Adrenal gland (tissue), 5 donors: ENCODE measurements at regions not wholly inside any gene's neighbourhood (a gene's known extent, or its start where the extent isn't known, plus 50 kb on each side); places are given as distances from the start of the nearest gene placed in this dataset.

Source experiments
- POLR2A ChIP-seq, 2 donors: fragments of 450-650 bp; IDR thresholded peaks; one replicate each; pipeline ENCODE4 v1.6.1; 2017; ENCODE audit warnings: antibody characterized with exemption in 2 of 2, mild to moderate bottlenecking in 2 of 2, moderate library complexity in 1 of 2
- TF ChIP-seq, protein P1 (sequence below), 6 experiments: fragments of 450-650 bp in 4 of 6; fragments of 200-600 bp in 2 of 6; sonication (generic) in 1 of 6; IDR thresholded peaks; 1 replicate in 5 of 6; 2 replicates in 1 of 6; pipeline versions ENCODE4 v1.5.1 to v1.8.0; 2016 to 2021; ENCODE audit warnings: antibody characterized with exemption in 6 of 6, mild to moderate bottlenecking in 2 of 6, moderate library complexity in 1 of 6
- donor health status: DM: no; HTN: no; CAD: no.

DNA sequence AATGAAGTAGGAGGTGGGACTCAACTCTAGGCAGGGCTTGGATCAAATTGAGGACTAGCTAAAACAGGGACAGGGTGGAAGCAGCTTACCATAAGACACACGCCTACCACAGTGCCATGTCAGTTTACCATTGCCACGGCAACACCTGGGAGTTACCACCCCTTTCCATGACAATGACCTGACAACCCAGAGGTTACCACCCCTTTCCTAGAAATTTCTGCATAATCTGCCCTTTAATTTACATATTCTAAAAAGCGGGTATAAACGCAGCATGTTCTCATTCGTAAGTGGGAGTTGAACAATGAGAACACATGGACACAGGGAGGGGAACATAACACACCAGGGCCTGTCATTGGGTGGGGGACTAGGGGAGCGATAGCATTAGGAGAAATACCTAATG lies 72.7 kb downstream of the GCC1 start:
- TF ChIP-seq, protein P1, sequence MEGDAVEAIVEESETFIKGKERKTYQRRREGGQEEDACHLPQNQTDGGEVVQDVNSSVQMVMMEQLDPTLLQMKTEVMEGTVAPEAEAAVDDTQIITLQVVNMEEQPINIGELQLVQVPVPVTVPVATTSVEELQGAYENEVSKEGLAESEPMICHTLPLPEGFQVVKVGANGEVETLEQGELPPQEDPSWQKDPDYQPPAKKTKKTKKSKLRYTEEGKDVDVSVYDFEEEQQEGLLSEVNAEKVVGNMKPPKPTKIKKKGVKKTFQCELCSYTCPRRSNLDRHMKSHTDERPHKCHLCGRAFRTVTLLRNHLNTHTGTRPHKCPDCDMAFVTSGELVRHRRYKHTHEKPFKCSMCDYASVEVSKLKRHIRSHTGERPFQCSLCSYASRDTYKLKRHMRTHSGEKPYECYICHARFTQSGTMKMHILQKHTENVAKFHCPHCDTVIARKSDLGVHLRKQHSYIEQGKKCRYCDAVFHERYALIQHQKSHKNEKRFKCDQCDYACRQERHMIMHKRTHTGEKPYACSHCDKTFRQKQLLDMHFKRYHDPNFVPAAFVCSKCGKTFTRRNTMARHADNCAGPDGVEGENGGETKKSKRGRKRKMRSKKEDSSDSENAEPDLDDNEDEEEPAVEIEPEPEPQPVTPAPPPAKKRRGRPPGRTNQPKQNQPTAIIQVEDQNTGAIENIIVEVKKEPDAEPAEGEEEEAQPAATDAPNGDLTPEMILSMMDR (IDR thresholded peaks at IDR 0.05), result no peak
- no peak for TF ChIP-seq POLR2A (IDR thresholded peaks at IDR 0.05)
